ENCODE measurements at regions not wholly inside any gene's neighbourhood (a gene's known extent, or its start where the extent isn't known, plus 50 kb on each side); places are given as distances from the start of the nearest gene placed in this dataset.
"Not testable (repeated sequence)": the region's sequence is repeated elsewhere in the genome, so short reads cannot be mapped to it uniquely, and the experiment has no call there.

DNA sequence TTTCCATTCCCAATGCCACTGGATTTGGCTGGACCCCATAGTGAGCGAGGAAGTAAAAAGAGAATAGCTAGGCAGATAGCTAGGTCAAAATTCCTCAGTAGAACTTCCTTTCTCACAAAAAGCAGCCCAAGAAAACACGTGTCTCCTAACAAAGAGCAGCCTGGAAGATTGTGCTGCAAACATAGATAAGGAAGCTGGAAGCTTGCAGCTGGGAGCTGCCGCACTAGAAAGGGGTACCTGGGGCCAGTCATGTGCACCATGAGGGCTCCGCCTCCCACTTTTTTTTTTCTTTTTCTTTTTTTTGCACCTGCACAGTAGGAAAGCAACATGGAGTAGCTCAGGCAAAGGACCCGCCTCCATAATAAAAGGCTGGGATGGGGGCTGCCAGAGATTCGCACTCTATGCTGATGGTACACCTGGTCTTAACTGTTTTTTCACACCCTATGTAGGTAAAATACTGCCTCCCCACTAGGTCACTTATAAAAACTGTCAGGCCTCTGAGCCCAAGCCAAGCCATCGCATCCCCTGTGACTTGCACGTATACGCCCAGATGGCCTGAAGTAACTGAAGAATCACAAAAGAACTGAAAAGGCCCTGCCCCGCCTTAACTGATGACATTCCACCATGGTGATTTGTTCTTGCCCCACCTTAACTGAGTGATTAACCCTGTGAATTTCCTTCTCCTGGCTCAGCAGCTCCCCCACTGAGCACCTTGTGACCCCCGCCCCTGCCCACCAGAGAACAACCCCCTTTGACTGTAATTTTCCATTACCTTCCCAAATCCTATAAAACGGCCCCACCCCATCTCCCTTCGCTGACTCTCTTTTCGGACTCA is 521.6 kb downstream of the IRS2 start:
- DNase-seq (ENCODE audit: insufficient read length, low spot score); FAIRE-seq: not testable (repeated sequence)

DNA sequence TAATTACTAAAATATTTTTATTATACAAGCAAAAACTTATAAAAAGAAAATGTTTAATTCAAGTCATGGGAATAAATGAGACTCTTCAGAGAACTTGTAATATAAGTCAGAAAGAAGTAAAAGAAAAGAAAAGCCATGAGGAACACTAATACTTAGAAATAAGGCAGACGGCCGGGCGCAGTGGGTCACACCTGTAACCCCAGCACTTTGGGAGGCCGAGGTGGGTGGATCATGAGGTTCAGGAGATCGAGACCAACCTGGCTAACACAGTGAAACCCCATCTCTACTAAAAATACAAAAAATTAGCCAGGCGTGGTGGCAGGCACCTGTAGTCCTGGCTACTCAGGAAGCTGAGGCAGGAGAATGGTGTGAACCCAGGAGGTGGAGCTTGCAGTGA is 528.6 kb downstream of the IRS2 start:
- not testable (repeated sequence) for DNase-seq (ENCODE audit: insufficient read length, low spot score); FAIRE-seq
